ENCODE measurements at regions not wholly inside any gene's neighbourhood (a gene's known extent, or its start where the extent isn't known, plus 50 kb on each side); places are given as distances from the start of the nearest gene placed in this dataset.

DNA sequence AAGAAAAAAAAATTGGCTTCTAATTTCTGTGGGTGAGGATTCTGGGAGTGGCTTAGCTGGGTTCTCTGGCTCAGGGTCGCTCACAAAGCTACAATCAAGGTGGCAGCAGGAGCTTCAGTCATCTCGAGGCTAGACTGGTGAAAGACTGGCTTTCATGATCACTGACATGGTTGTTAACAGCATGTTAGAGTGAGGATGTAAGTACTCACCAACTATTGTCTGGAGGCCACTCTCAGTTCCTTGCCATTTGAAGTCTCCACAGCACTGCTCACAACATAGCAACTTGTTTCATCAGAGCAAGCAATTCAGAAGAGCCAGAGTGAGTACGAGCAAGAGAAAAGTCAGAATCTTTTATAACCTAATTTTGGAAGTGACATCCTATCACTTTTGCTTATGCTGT, 145.7 kb upstream of the PRSS16 start:
- no peak overlapping the region for H3K4me3 ChIP-seq (ENCODE audit: low read depth, poor library complexity, severe bottlenecking)
- 55 to 70% methylated on average over 3 of the region's 3 CpGs for WGBS, 2 donors
- TF ChIP-seq, protein P1, sequence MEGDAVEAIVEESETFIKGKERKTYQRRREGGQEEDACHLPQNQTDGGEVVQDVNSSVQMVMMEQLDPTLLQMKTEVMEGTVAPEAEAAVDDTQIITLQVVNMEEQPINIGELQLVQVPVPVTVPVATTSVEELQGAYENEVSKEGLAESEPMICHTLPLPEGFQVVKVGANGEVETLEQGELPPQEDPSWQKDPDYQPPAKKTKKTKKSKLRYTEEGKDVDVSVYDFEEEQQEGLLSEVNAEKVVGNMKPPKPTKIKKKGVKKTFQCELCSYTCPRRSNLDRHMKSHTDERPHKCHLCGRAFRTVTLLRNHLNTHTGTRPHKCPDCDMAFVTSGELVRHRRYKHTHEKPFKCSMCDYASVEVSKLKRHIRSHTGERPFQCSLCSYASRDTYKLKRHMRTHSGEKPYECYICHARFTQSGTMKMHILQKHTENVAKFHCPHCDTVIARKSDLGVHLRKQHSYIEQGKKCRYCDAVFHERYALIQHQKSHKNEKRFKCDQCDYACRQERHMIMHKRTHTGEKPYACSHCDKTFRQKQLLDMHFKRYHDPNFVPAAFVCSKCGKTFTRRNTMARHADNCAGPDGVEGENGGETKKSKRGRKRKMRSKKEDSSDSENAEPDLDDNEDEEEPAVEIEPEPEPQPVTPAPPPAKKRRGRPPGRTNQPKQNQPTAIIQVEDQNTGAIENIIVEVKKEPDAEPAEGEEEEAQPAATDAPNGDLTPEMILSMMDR (IDR thresholded peaks at IDR 0.05): no peak
- TF ChIP-seq POLR2A (IDR thresholded peaks at IDR 0.05): no peak
- DNase-seq (ENCODE audit: low spot score in 2 of 2): no peak
- intact Hi-C loops (cut with DNase I; ENCODE audit: low total_unique reads): no loop called here

GRCh38 chr6:27106382-27106781, 141.1 kb upstream of the PRSS16 start:
- intact Hi-C loops (cut with DNase I; ENCODE audit: low total_unique reads): no loop called here
- DNase-seq (ENCODE audit: low spot score in 2 of 2): no peak
- no peak for TF ChIP-seq POLR2A (IDR thresholded peaks at IDR 0.05)
- TF ChIP-seq, protein P1 (IDR thresholded peaks at IDR 0.05): no peak
- H3K4me3 ChIP-seq (ENCODE audit: low read depth, poor library complexity, severe bottlenecking): no peak overlapping the region
- WGBS, 2 donors: 75 to 79% methylated on average over 3 of the region's 3 CpGs

GRCh38 chr6:27111743-27112142, 135.8 kb upstream of the PRSS16 start:
- no peak for DNase-seq (ENCODE audit: low spot score in 2 of 2)
- intact Hi-C loops (cut with DNase I; ENCODE audit: low total_unique reads): no loop called here
- TF ChIP-seq, protein P1 (IDR thresholded peaks at IDR 0.05): no peak
- TF ChIP-seq POLR2A (IDR thresholded peaks at IDR 0.05): no peak
- 66 to 70% methylated on average over 2 of the region's 2 CpGs for WGBS, 2 donors
- no peak overlapping the region for H3K4me3 ChIP-seq (ENCODE audit: low read depth, poor library complexity, severe bottlenecking)

DNA sequence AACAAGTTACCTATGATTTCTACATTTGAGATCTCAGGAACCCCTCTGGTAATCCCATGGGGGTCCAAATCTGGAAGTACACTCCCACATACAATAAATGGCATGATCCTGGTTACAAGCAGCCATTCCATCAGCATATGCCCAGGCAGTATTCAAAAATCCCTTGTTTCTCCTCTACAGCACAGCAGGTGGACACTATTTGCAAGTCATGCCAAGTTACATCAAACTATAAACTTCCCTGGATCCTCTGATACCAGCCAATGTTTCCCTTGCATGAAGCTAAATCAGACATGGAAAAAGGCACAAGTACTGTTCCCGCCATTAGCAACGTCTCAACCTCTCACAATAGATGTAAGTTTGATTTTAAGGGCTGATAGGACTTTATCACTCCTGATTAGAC, 134.5 kb upstream of the PRSS16 start:
- no peak for TF ChIP-seq POLR2A (IDR thresholded peaks at IDR 0.05)
- TF ChIP-seq, protein P1 (IDR thresholded peaks at IDR 0.05): no peak
- 89 to 92% methylated on average over 2 of the region's 2 CpGs for WGBS, 2 donors

GRCh38 chr6:27119329-27119728, 128.2 kb upstream of the PRSS16 start:
- WGBS, 2 donors: 89 to 100% methylated on average over 1 of the region's 1 CpG
- intact Hi-C loops (cut with DNase I; ENCODE audit: low total_unique reads): no loop called here

More for the DNA sequence above, 134.5 kb upstream of the PRSS16 start:
- no peak for DNase-seq (ENCODE audit: low spot score in 2 of 2)
- H3K4me3 ChIP-seq (ENCODE audit: low read depth, poor library complexity, severe bottlenecking): no peak overlapping the region
- intact Hi-C loops (cut with DNase I; ENCODE audit: low total_unique reads): no loop called here

DNA sequence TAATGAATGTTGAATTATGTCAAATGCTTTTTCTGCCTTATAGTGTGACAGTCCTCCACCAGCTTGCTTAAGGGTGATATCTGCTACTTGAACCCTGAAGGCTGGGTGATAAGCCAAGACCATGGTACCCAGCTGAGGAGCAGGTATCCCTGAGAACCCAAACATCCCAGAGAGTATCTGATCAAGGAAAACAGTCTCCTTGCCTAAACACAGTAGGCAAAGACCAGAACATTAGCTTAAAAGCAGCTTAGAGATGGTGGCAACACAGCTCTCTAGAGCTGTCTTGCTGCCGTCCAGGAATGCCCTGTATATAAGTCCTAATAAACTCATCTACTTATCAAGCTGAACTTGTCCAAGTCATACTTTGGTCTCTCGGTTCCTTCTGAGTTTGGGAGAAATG, 127.7 kb upstream of the PRSS16 start:
- no peak for TF ChIP-seq POLR2A (IDR thresholded peaks at IDR 0.05)
- TF ChIP-seq, protein P1 (IDR thresholded peaks at IDR 0.05): no peak
- H3K4me3 ChIP-seq (ENCODE audit: low read depth, poor library complexity, severe bottlenecking): no peak overlapping the region
- intact Hi-C loops (cut with DNase I; ENCODE audit: low total_unique reads): no loop called here
- DNase-seq (ENCODE audit: low spot score in 2 of 2): no peak
- WGBS, 2 donors: 87 to 96% methylated on average over 2 of the region's 2 CpGs

More at GRCh38 chr6:27119329-27119728, 128.2 kb upstream of the PRSS16 start:
- TF ChIP-seq, protein P1 (IDR thresholded peaks at IDR 0.05): no peak
- no peak for TF ChIP-seq POLR2A (IDR thresholded peaks at IDR 0.05)
- H3K4me3 ChIP-seq (ENCODE audit: low read depth, poor library complexity, severe bottlenecking): no peak overlapping the region
- DNase-seq (ENCODE audit: low spot score in 2 of 2): no peak
